WTC11 (cell line): ENCODE measurements at regions not wholly inside any gene's neighbourhood (a gene's known extent, or its start where the extent isn't known, plus 50 kb on each side); places are given as distances from the start of the nearest gene placed in this dataset.

Experiments used
- ATAC-seq: fragments of 200-7000 bp; cut with Tn5 transposase; 2 replicates; pipeline ENCODE4 v1.10.0; 2021; ENCODE audit warnings: mild to moderate bottlenecking, moderate library complexity
- CTCF ChIA-PET: fragments of 300-600 bp; sonication (Branson Sonifier 250); formaldehyde crosslinking; loops from one replicate; lab custom pipeline; 2021; ENCODE audit warnings: antibody characterized with exemption; lab: Charles Lee
- POLR2A ChIA-PET: fragments of 350-600 bp; sonication (Branson Sonifier 250); formaldehyde crosslinking; loops from one replicate; lab custom pipeline; 2021; ENCODE audit warnings: antibody characterized with exemption; lab: Charles Lee
- DNase-seq: peaks from one replicate; pipeline ENCODE4 v3.0.0; 2021; ENCODE audit warnings: low spot score
- H3K27ac Mint-ChIP-seq: 2 replicates; pipeline ENCODE4 v1.8.0; 2021; ENCODE audit warnings: mixed read lengths
- H3K27me3 Mint-ChIP-seq: 2 replicates; pipeline ENCODE4 v1.8.0; 2021; ENCODE audit warnings: low read depth, mild to moderate bottlenecking, moderate library complexity, mixed read lengths
- H3K36me3 Mint-ChIP-seq: 2 replicates; pipeline ENCODE4 v1.8.0; 2021; ENCODE audit warnings: mixed read lengths
- H3K4me1 Mint-ChIP-seq: 2 replicates; pipeline ENCODE4 v1.8.0; 2022; ENCODE audit warnings: mixed read lengths
- H3K4me3 Mint-ChIP-seq: 2 replicates; pipeline ENCODE4 v1.8.0; 2021; ENCODE audit warnings: mild to moderate bottlenecking, moderate library complexity, mixed read lengths
- H3K9me3 Mint-ChIP-seq: 2 replicates; pipeline ENCODE4 v1.8.0; 2021; ENCODE audit warnings: mixed read lengths
- ATF2 ChIP-seq: sonication (generic); formaldehyde crosslinking; IDR thresholded peaks from 2 replicates; pipeline ENCODE4 v1.8.1; 2022; ENCODE audit warnings: low read depth, missing genetic modification reagents, borderline replicate concordance
- E2F4 ChIP-seq: sonication (generic); formaldehyde crosslinking; IDR thresholded peaks from 2 replicates; pipeline ENCODE4 v1.8.1; 2022; ENCODE audit warnings: low read depth, mild to moderate bottlenecking, moderate library complexity, missing genetic modification reagents, borderline replicate concordance
- FOXJ3 ChIP-seq: sonication (generic); formaldehyde crosslinking; IDR thresholded peaks from 2 replicates; pipeline ENCODE4 v1.9.0; 2021; ENCODE audit warnings: missing genetic modification reagents, mild to moderate bottlenecking, borderline replicate concordance
- GABPB1 ChIP-seq: sonication (generic); formaldehyde crosslinking; IDR thresholded peaks from 2 replicates; pipeline ENCODE4 v1.8.1; 2023; ENCODE audit warnings: mild to moderate bottlenecking, missing genetic modification reagents
- GRHL2 ChIP-seq: fragments of 250-450 bp; sonication (Bioruptor Pico); IDR thresholded peaks from 2 replicates; pipeline ENCODE4 v1.8.0; 2022; ENCODE audit warnings: mild to moderate bottlenecking, moderate library complexity; ENCODE audit not compliant: insufficient replicate concordance, severe bottlenecking
- HMGA2 ChIP-seq: fragments of 250-450 bp; sonication (Bioruptor Pico); IDR thresholded peaks from 2 replicates; pipeline ENCODE4 v1.4.0; 2021; ENCODE audit warnings: mild to moderate bottlenecking, moderate library complexity
- OVOL2 ChIP-seq: fragments of 250-450 bp; sonication (Bioruptor Pico); IDR thresholded peaks from 2 replicates; pipeline ENCODE4 v1.9.0; 2021; ENCODE audit warnings: mild to moderate bottlenecking, borderline replicate concordance
- PRDM15 ChIP-seq: sonication (generic); formaldehyde crosslinking; IDR thresholded peaks from 2 replicates; pipeline ENCODE4 v1.8.0; 2022; ENCODE audit warnings: missing genetic modification reagents
- STAT6 ChIP-seq: sonication (generic); formaldehyde crosslinking; conservative IDR thresholded peaks from 2 replicates; pipeline ENCODE4 v1.8.1; 2023; ENCODE audit warnings: mild to moderate bottlenecking, low read depth, missing genetic modification reagents, moderate library complexity
- ZBTB43 ChIP-seq: sonication (generic); formaldehyde crosslinking; IDR thresholded peaks from 2 replicates; pipeline ENCODE4 v1.8.1; 2023; ENCODE audit warnings: mild to moderate bottlenecking, missing genetic modification reagents
- ZNF219 ChIP-seq: sonication (generic); formaldehyde crosslinking; IDR thresholded peaks from 2 replicates; pipeline ENCODE4 v1.8.0; 2023; ENCODE audit warnings: missing genetic modification reagents, mild to moderate bottlenecking, borderline replicate concordance
- ZNF416 ChIP-seq: fragments of 250-450 bp; sonication (Bioruptor Pico); IDR thresholded peaks from 2 replicates; pipeline ENCODE4 v1.9.0; 2021; ENCODE audit warnings: mild to moderate bottlenecking, inconsistent platforms
- ZNF532 ChIP-seq: fragments of 250-450 bp; sonication (Bioruptor Pico); IDR thresholded peaks from 2 replicates; pipeline ENCODE4 v1.9.0; 2021; ENCODE audit warnings: mild to moderate bottlenecking, borderline replicate concordance
- ZNF671 ChIP-seq: fragments of 250-450 bp; sonication (Bioruptor Pico); IDR thresholded peaks from 2 replicates; pipeline ENCODE4 v1.8.0; 2021; ENCODE audit warnings: mild to moderate bottlenecking
- ZSCAN18 ChIP-seq: fragments of 250-450 bp; sonication (Bioruptor Pico); IDR thresholded peaks from 2 replicates; pipeline ENCODE4 v2.1.2; 2022; ENCODE audit warnings: mild to moderate bottlenecking, moderate library complexity

GRCh38 chr2:240371129-240372000 is 64.1 kb upstream of the GPC1 start (continued):
- TF ChIP-seq STAT6 (no peak), ZNF416 (CRISPR knock-in tag) (no peak), FOXJ3 (no peak), ZNF532 (no peak)
- TF ChIP-seq, all 79 proteins: peak for 0

- no peak overlapping the region for H3K27ac Mint-ChIP-seq
- H3K36me3 Mint-ChIP-seq, result no peaks in the 10 kb centered on the region
- H3K4me3 Mint-ChIP-seq, result no peak overlapping the region
- no peaks in the 10 kb centered on the region for H3K4me1 Mint-ChIP-seq
- ATAC-seq, result no peak
- DNase-seq, result no peak
- CTCF ChIA-PET, result no interaction called here
- H3K9me3 Mint-ChIP-seq, result no peaks in the 10 kb centered on the region
- POLR2A ChIA-PET, result no interaction called here
- H3K27me3 Mint-ChIP-seq, result no peaks in the 10 kb centered on the region; the same call in 1 of the 2 replicates
- TF ChIP-seq STAT6, result no peak
- TF ChIP-seq ATF2, result no peak
- TF ChIP-seq GRHL2 (CRISPR knock-in tag), result no peak
- TF ChIP-seq E2F4 (CRISPR knock-in tag), result no peak
- TF ChIP-seq ZNF671 (CRISPR knock-in tag), result no peak
- TF ChIP-seq PRDM15 (CRISPR knock-in tag), result no peak
- no peak for TF ChIP-seq HMGA2
- TF ChIP-seq ZNF219, result no peak
- no peak for TF ChIP-seq OVOL2 (CRISPR knock-in tag)
- no peak for TF ChIP-seq ZBTB43 (CRISPR knock-in tag)
- no peak for TF ChIP-seq GABPB1 (CRISPR knock-in tag)
- TF ChIP-seq ZSCAN18 (CRISPR knock-in tag), result no peak
These were observed 63.4 kb upstream of the GPC1 start for GRCh38 chr2:240372101-240372500.
